Stimulated activated CD4-positive, alpha-beta T cell treated with anti-CD3 and anti-CD28 coated beads, Interleukin-1b, Interleukin-23, amount 100 ng/mL, for 4 hours (primary cell): ENCODE measurements at regions not wholly inside any gene's neighbourhood (a gene's known extent, or its start where the extent isn't known, plus 50 kb on each side); places are given as distances from the start of the nearest gene placed in this dataset.
"Not testable (repeated sequence)": the region's sequence is repeated elsewhere in the genome, so short reads cannot be mapped to it uniquely, and the experiment has no call there.

Experiments
- DNase-seq, 2 donors: peaks; one replicate each; pipeline ENCODE4 v3.0.0-alpha.2; 2020; ENCODE audit warnings: low read depth in 2 of 2

DNA sequence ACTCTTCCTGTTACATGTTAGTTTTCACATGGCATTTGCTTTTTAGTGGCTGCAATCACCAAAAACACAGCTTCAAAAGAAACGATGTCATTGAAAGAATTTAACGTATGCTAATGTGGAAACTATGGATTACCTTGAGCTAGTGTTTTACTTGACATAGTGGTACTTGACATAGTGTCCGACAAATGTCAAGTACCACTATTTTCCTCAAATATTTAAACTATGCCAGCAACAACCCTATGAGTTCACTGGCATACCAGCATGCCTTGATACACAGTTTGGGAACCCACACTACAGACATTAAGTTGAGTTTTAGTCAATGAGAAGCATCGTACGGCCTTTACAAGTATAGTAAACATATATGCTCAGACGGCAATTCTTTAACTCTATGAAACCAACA, 560.3 kb downstream of the GALC start:
- no peak for DNase-seq

DNA sequence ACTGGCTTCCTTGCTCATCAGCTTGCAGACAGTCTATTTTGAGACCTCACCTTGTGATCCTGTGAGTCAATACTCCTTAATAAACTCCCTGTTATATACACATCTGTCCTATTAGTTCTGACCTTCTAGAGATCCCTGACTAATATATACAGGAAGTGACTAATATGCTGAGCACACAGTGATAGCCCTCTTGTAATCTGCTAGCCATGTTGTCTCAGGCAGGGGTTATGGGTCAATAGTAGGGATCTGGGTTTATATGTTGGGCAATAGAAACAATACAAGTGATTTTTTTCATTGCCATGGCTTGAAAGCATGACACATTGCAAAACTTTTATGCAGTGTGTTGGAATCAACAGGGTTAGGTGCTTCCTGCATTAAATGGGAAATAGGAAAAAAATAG, 562.2 kb downstream of the GALC start:
- no peak for DNase-seq

DNA sequence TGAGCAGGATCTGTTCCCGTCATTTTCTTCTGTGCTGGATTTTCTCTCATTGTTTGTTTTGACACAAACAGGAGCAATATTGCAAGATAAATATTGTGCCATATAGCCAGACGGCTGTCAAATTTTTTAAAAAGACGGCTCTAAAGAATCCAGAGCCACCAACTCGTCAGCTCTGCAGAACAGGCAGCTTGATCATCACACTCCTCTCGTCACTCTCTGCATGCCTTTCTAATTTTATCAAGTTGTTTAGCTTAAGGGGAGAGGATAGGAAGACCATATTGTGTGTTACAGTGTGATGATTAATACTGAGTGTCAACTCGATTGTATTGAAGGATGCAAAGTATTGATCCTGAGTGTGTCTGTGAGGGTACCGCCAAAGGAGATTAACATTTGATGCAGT, 562.8 kb downstream of the GALC start:
- no peak for DNase-seq

DNA sequence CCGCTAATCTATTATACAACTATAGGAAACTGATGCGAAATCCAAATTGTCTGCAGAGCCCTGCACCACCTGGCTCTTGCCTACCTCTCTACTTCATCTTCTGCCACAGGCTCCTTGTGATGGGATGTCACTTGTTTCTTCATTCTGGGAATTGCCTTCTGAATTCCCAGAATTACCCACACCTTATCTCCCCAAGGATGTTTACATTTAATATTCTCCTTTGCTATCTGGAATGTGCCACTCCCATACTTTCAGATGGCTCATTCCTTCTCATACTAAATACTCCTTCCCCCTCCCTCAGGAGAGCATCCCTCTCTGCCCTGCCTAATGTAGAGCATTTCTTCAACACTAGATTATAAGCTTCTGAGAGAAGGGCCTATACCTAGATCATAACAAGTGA, 573.1 kb downstream of the GALC start:
- DNase-seq = no peak

DNA sequence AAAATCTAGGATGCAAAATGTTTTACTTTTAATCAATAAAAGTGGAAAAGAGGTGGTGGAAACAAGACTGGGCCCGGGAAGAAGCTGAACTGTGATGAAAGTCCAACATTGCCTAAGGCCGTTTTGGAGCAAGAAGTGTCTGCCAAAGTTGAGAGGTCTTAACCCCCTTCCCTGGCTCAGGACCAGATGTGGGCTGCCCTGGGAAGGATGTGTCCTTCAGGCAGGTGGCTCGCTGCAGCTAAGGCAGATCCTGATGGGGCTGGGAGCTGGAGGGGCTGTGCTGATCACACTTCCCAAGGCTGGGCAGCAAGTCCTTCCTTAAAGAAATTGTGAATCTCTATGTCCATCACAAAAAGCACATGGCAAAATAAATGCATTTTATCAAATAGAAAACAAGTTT, 581.6 kb downstream of the GALC start:
- no peak for DNase-seq

DNA sequence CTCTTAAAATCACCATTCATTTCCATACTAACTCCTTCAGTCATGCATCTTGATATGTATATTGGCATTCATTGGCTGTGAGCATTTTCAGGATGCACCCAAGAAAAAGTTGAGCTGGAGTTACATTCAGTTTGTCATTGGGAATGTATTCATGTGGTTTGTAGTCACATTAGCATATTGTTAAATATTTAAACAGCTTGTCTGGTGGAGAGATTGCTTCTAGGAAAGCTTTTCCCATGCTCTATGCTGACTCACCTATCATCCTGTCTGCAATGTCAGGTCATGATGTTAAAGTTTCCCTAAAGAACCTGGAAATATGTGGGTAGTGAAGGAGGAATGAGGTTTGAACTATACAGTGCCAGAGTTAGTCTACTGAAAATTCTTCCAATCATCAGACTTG, 583.6 kb downstream of the GALC start:
- no peak for DNase-seq

DNA sequence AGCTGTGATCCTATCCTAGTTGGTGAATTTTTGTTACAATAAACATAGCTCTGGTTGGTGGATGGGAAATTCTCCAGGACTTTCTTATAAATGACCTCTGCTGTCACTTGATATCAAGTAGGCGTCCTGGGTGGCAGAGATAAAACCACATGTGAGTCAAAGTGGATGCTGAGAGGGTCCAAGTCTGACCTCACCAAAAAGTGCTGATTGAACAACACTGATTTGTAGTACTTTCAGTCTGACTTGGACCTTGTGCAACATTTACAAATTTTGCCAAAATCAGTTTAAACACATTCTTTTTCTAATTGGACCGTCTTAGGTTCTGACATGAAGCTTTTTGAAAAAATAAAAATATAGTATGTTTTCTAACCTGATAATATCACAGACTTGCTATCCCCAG, 585.6 kb downstream of the GALC start:
- DNase-seq = no peak

DNA sequence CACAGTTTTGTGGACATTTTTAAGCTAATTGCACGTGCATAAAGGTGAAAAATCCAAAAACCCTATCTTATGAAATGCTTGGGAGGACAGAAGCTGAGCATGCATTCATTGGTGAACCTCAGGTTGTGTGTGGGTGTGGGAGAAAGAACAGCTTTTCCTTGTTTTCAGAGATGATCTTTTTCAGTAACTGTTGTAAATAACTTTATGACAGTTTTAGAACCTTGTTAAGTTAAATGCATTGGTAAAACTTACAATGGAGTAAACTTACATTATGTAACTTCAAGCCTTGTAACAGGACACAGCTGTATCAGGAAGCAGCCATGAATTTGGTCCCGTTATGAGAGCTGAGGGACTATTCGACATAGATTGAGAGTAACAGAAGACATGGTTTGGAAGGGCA, 587.4 kb downstream of the GALC start:
- DNase-seq = no peak

DNA sequence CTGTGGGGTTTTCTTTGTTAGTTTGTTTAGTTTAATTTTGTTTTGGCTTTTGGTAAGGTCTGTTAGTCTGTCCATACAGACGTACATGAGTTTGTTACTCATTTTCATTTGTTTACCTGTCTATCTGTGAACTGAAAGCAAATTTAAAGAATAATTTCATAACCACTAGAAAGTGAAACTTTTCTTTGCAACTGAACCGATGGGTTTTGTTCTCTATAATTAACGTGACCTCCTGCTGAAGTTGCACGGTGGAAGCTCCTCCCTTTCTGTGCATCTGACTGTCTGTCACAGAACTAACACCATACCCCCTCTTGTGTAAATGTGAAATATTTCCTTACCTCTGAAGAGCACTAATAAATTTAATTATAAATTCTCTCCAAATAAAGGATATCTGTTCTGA, 595.5 kb downstream of the GALC start:
- DNase-seq = no peak

DNA sequence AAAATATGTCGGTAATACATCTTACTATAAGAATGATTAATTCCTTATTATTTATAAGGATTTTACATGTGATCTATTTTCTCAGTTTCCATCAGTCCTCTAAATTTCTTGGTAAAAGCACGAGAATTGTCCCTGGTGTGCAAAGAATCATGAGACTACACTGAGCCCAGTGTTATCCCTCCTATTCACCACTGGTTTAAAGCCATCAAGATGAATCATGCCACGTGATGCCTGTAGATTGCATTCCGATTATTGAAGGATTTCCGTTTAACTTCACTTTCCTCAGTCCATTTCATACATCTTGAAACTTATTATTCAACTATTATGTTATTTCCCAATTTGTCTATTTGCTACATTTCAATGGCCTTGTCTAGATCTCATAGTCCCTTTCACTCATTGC, 601.9 kb downstream of the GALC start:
- no peak for DNase-seq

DNA sequence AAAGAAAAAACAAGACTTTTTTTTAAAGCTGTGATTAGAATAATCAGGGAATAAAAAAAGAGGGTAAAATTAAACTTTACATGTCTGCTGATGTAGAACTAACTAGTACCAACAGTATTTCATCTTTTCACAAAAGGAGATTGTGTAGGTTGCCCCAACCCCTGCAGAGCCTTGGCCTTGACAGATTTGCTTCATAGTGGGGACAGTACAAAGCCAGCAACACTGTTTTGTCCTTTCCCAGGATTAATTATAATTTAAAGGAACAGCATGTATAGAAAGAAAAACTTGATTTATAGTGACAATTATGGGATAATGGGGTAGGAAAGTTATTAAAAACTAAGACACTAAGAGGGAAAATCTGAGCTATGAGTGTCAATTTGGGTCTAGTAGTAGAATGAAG, 604.0 kb downstream of the GALC start:
- no peak for DNase-seq

DNA sequence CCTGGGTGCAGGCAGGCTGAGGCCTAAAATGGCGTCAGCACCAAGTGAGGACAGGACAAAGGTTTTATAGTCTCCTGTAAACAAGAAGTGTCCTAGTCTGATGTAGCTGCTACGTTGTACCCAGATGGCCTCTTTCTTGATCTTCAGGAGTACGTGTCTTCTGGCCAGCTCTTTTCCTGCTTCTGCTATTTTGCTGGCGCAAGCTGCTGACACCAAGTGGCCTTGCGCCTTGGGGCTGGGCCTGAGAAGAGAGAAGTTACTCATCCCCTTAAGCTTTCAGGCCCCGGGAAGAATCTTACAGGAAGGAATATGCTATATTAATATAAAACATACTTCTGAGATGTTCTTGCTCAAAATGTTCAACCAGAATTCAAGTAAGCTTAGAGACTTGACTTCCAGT, 605.2 kb downstream of the GALC start:
- no peak for DNase-seq

DNA sequence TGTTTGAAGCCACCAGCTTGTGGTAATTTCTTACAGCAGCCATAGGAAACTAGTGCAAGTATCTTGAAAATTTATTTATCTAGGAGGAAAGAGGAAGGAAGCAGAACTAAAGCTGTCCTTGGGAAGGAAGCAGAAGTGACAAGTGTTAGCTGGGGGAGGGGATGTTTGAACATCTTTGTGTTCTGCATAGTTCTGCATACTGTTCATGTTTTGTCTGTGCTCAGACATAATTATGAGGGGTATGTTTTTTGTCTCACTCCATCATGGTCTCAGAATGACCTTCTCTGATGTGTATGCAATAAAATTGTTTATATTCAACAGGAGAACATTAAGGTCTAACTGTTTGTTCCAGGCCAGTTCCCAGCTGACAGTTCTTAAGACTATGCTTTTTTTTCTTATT, 606.5 kb downstream of the GALC start:
- DNase-seq = no peak

DNA sequence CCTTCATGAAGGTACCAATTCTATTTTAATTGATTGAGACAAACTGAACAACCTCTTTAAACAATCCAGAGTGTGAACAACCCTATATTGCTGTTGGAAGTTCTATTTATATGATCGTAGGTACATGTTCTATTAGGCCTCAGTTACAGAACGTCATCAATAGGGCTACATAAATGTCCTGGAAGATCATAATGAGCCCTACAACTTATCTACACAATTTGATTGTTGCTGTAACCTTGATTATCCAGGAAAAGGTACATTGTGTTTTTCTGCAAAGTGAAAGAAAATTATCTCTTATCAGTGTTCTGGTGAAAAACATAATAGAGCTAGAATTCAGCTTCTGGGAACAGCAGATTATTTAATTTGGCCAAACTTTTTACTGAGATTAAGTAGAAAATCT, 612.9 kb downstream of the GALC start:
- no peak for DNase-seq

DNA sequence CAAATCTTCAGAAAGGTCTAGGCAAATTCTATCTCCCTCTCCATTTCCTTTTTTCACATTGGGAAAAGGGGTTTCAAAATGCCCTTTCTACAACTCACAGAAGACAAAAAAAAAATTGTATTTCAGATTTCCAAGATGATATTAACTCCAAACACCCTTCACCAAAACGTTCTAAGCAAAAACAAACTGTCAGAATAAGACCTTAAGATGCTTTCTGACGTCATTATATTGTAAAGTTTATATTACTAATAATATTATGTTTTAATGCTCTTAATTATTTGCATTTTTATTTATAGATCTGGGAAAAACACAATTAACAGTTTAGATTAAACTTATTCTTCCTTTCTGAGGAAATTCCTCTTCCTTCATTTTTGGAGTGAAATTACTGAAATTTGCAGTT, 624.2 kb downstream of the GALC start:
- DNase-seq = no peak

DNA sequence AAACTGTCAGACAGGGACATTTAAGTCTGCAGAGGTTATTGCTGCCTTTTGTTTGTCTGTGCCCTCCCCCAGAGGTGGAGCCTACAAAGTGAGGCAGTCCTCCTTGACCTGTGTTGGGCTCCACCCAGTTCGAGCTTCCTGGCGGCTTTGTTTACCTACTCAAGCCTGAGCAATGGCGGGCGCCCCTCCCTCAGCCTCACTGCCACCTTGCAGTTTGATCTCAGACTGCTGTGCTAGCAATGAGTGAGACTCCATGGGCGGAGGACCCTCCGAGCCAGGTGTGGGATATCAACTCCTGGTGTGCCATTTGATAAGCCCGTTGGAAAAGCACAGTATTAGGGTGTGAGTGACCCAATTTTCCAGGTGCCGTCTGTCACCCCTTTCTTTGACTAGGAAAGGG, 632.7 kb downstream of the GALC start:
- not testable (repeated sequence) for DNase-seq

DNA sequence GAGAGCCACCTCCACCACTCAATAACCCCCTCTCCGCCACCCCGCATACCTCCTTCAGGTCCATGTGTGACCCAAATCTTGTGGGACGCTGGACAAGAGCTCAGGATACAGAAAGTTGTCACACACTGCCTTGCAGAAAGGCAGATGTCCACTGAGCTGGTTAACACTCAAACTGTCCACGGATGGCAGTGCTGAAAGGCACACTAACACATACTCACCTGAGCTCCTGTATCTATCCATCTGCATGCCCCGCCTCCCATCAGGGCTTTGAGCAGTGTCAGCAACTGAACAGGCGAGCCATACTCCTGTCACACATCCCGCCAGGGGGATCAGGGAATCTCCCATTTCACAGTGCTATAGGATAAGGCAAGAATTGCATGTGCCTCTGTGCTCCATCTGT, 642.0 kb downstream of the GALC start:
- no peak for DNase-seq

DNA sequence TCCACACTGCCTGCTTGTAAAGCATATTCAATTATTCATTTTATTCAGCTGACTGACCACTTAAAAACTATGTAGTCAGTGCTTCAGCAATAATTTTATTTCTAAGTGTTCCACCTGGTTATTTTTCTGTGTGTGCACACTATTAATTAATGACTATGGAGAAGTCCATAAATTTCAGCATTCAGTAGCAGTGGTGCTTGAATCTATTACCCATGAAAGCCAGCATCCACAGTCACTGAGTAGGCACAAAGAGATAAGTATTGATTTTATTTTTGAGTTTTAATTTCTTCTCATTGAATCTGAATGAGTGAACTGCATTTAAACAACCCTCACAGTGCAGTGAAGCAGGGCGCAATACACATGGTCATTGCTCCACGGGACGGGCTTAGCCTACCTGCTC, 643.1 kb downstream of the GALC start:
- no peak for DNase-seq

DNA sequence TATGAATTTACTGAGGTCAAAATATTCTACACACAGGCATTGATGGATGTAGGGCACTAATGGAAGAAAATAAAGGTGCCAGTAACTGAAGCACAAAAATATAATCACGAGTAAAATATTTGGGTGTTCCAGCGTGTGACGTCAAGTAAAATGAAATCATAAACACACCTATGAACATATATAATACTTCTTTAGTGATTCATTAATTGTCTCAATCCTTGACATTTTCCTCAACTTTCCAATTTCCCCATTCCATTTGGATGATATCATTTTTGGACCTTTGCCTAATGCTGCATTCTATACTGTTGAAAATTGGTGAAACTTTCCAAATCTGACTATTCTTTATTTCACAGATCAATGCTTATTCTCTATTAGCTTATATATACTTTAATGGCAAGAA, 649.3 kb downstream of the GALC start:
- DNase-seq = no peak

DNA sequence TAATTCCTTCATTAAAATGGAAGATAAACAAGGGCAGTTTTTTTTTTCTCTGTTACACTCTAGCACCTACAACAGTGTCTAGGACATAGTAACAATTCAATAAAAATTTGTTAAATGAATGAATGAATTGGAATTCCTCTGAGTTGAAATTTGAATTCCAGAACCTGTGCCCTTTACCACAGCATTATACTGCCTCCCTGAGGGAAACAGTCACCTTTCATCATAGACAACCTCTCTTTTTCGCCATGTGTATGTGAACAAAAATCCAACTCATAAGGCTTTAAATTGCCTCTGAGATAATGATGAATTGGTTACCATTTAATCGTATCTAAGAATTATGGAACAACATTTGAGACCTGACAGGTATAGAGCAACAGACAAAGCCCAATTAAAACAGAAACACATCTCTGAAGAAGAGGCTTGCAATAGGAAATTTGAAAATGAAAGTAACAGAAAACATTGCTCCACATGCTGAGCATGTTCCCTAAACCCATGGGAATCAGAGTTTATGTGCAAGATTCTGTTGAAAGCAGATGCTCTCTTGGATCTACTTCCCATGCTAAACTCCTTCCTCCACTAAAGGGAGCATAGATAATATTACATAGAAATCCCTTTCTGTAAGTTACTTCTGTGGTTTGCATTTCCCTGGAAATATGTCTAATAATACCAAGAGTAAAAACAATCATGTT, 657.8 kb downstream of the GALC start:
- DNase-seq = no peak

DNA sequence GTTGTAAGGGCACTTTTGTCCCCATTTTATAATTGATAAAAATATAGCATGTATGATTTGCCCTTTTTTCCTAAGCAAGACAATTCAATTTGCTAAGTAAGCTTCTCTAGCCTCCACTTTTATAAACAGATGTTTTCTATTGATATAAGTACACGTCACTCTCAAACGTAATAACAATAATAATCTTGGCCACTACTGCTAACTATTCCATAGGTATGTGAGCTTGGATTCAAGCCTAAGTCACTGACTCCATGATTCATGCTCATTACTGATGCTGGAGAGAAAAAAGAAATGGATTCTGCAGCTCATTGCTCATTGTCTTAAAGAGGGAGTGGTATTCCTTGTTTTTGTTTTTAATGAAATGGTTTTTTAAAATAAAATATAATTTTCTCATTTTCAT, 661.0 kb downstream of the GALC start:
- DNase-seq = no peak

DNA sequence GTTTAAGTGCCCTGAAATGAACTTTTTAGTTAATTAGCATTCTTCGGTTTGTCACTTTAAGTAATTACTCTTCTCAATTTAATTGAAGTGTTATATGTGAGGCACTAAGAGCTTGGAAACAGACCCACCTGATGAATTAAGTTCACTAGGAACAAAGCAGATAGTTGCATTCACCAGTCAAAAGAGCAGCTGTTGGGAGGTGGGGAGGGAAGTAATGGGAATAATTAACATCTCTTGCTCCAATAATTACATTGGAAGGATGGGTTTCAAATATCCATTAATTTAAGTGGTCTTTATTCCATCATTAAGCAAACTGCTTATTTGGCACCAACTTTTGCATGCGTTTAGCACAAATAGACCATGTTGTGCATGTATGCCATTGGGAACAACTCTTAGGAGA, 667.2 kb downstream of the GALC start:
- no peak for DNase-seq

DNA sequence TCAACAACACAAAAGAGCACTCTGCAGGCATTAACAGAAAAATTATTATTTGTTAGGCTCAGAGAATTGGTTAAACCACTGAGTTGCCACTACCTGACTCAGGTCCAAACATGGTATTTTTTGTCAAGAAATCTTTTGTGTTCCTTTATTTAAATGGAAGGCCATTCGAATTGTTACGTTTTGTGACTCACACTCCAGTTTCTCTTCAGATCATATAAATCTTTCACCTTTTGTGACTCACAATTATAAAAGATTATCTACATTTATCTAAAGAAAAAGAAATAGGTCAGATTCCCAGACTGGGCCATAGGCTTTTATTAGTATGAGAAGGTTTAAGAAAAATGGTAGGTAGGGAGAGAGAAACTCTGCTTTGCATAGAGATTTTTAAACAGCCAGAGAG, 669.8 kb downstream of the GALC start:
- no peak for DNase-seq

DNA sequence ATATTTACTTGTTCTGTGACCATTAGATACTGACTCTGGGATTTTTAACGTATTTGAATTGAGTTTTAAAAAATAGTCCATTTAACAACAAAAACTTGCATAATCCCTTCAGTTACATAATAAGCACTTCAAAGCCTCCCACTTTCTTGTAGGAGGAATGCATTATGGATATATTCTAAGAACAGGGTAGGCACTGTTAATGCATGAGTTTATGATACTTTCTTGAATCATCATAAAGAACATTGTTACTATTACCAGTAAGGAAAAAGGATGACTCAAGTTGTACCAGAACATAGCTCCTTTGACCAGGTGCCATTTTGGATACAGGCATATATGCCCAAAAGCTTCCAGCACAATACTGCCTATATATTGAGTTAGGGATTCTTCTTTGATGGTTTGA, 671.4 kb downstream of the GALC start:
- no peak for DNase-seq

DNA sequence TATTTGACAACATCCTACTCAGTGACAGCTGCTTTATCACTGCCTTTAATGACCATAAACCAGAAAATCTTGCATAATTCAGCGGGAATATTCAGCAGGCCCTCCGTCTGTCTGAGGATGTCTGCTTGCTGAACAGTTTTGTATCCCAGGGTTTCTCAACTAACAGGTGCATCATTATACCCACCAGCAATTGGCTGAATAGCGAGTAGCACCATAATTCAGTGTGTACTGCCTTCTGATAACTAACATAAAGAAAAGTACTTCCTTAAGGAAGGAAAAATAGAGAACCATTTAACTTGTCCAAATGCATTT, 680.1 kb downstream of the GALC start:
- DNase-seq = no peak
